CD4-positive, alpha-beta T cell (primary cell): ENCODE measurements at regions not wholly inside any gene's neighbourhood (a gene's known extent, or its start where the extent isn't known, plus 50 kb on each side); places are given as distances from the start of the nearest gene placed in this dataset.

Experiments
- ATAC-seq: fragments of 200-7000 bp; cut with Tn5 transposase; one replicate; pipeline ENCODE4 v1.10.0; 2022; ENCODE audit warnings: mild to moderate bottlenecking; ENCODE audit not compliant: poor library complexity
- CTCF ChIA-PET: fragments of 350-600 bp; sonication (Branson Sonifier 250); formaldehyde crosslinking; loops from one replicate; lab custom pipeline; 2021; ENCODE audit warnings: antibody characterized with exemption, inconsistent platforms; lab: Charles Lee
- POLR2A ChIA-PET: fragments of 350-600 bp; sonication (Branson Sonifier 250); formaldehyde crosslinking; loops from one replicate; lab custom pipeline; 2021; ENCODE audit warnings: antibody characterized with exemption, inconsistent platforms; lab: Charles Lee
- DNase-seq, 14 experiments: peaks; one replicate each; pipeline ENCODE4 v3.0.0-alpha.2; 2013 to 2020; ENCODE audit warnings: mixed read lengths in 2 of 14
- H3K27ac ChIP-seq, 2 donors: one replicate each; pipeline versions ENCODE4 v1.5.1 to v1.7.0; 2013; ENCODE audit warnings: low read length in 2 of 2, low read depth in 1 of 2, mild to moderate bottlenecking in 1 of 2
- H3K27me3 ChIP-seq, 2 experiments: 1 replicate in 1 of 2; 2 replicates in 1 of 2; pipeline versions ENCODE4 v1.6.1 to v1.7.0; 2013; ENCODE audit warnings: low read length in 2 of 2, control low read depth in 1 of 2, mild to moderate bottlenecking in 1 of 2, moderate library complexity in 1 of 2; ENCODE audit not compliant: insufficient read depth in 2 of 2, control insufficient read depth in 1 of 2
- H3K36me3 ChIP-seq: one replicate; pipeline ENCODE4 v1.6.1; 2013; ENCODE audit warnings: low read length, control low read depth; ENCODE audit not compliant: insufficient read depth
- H3K4me1 ChIP-seq: one replicate; pipeline ENCODE4 v1.6.1; 2013; ENCODE audit warnings: low read length, control low read depth; ENCODE audit not compliant: insufficient read depth
- H3K4me3 ChIP-seq: one replicate; pipeline ENCODE4 v1.5.1; 2013; ENCODE audit warnings: mild to moderate bottlenecking, low read length, moderate library complexity
- H3K9me3 ChIP-seq, 2 experiments: 1 replicate in 1 of 2; 2 replicates in 1 of 2; pipeline versions ENCODE4 v1.6.1 to v1.7.0; 2013; ENCODE audit warnings: low read length in 2 of 2, mild to moderate bottlenecking in 2 of 2, control low read depth in 1 of 2, moderate library complexity in 1 of 2; ENCODE audit not compliant: control insufficient read depth in 1 of 2, insufficient read depth in 1 of 2
- H3K27ac Mint-ChIP-seq: one replicate; pipeline ENCODE4 v1.8.0; 2020; ENCODE audit warnings: mixed read lengths
- H3K27me3 Mint-ChIP-seq: one replicate; pipeline ENCODE4 v1.8.0; 2021; ENCODE audit warnings: mixed read lengths
- H3K36me3 Mint-ChIP-seq: one replicate; pipeline ENCODE4 v1.8.0; 2021; ENCODE audit warnings: low read depth, mixed read lengths
- H3K4me1 Mint-ChIP-seq: one replicate; pipeline ENCODE4 v1.8.0; 2021; ENCODE audit warnings: low read depth, mixed read lengths
- H3K4me3 Mint-ChIP-seq: one replicate; pipeline ENCODE4 v1.8.0; 2020; ENCODE audit warnings: mild to moderate bottlenecking, mixed read lengths
- H3K9me3 Mint-ChIP-seq: one replicate; pipeline ENCODE4 v1.8.0; 2020; ENCODE audit warnings: mixed read lengths
- CTCF ChIP-seq: fragments of 200-600 bp; IDR thresholded peaks from one replicate; pipeline ENCODE4 v1.8.0; 2022; ENCODE audit warnings: antibody characterized with exemption, mild to moderate bottlenecking
- intact Hi-C, 2 experiments: fragments of 100-400 bp; cut with DNase I in 1 of 2; cut with micrococcal nuclease in 1 of 2; formaldehyde crosslinking; loops; one replicate each; pipeline versions ENCODE4 v1.15.1 to v1.9.0; 2023 to 2025; cut with DNase I, micrococcal nuclease

GRCh38 chr10:130362308-130362761 lies 226.1 kb downstream of the GLRX3 start:
- CTCF ChIA-PET = no interaction called here
- DNase-seq (no peak), ATAC-seq (no peak)
- no peak overlapping the region for H3K4me3 Mint-ChIP-seq
- Histone ChIP-seq H3K36me3 (no peaks in the 10 kb centered on the region), H3K9me3 (peaks cover 0 to 40% of the 10 kb centered on the region in 2 experiments), H3K4me1 (no peaks in the 10 kb centered on the region), H3K27me3 (no peaks in the 10 kb centered on the region), H3K4me3 (no peak overlapping the region), H3K27ac (no peak overlapping the region)
- no peaks in the 10 kb centered on the region for H3K36me3 Mint-ChIP-seq
- no peak overlapping the region for H3K27ac Mint-ChIP-seq
- TF ChIP-seq CTCF = no peak
- no peaks in the 10 kb centered on the region for H3K9me3 Mint-ChIP-seq
- POLR2A ChIA-PET = no interaction called here
- no peaks in the 10 kb centered on the region for H3K27me3 Mint-ChIP-seq
- intact Hi-C loops = no loop called here
- H3K4me1 Mint-ChIP-seq = no peaks in the 10 kb centered on the region

GRCh38 chr10:130363051-130363450 lies 226.9 kb downstream of the GLRX3 start:
- Mint-ChIP-seq H3K27ac (no peak overlapping the region), H3K4me3 (no peak overlapping the region)
- no peak for ATAC-seq

GRCh38 chr10:130363899-130364445 lies 227.8 kb downstream of the GLRX3 start:
- no peak for DNase-seq
- no peak for TF ChIP-seq CTCF
- CTCF ChIA-PET = no interaction called here
- Histone ChIP-seq H3K36me3 (no peaks in the 10 kb centered on the region), H3K27ac (no peak overlapping the region), H3K4me3 (no peak overlapping the region), H3K27me3 (peaks cover 0 to 2% of the 10 kb centered on the region in 2 experiments), H3K9me3 (peaks cover 0 to 31% of the 10 kb centered on the region in 2 experiments), H3K4me1 (no peaks in the 10 kb centered on the region)
- POLR2A ChIA-PET = no interaction called here
- intact Hi-C loops = no loop called here
- Mint-ChIP-seq H3K4me1 (no peaks in the 10 kb centered on the region), H3K27me3 (peaks cover 4% of the 10 kb centered on the region), H3K9me3 (no peaks in the 10 kb centered on the region), H3K27ac (no peak overlapping the region), H3K36me3 (no peaks in the 10 kb centered on the region), H3K4me3 (no peak overlapping the region)
- no peak for ATAC-seq

More at GRCh38 chr10:130363051-130363450, 226.9 kb downstream of the GLRX3 start:
- CTCF ChIA-PET = no interaction called here
- POLR2A ChIA-PET = no interaction called here
- no peaks in the 10 kb centered on the region for H3K36me3 ChIP-seq
- no peaks in the 10 kb centered on the region for H3K4me1 ChIP-seq
- Mint-ChIP-seq H3K4me1 (no peaks in the 10 kb centered on the region), H3K9me3 (no peaks in the 10 kb centered on the region), H3K36me3 (no peaks in the 10 kb centered on the region), H3K27me3 (no peaks in the 10 kb centered on the region)
- H3K9me3 ChIP-seq = peaks cover 0 to 36% of the 10 kb centered on the region in 2 experiments
- H3K4me3 ChIP-seq = no peak overlapping the region
- DNase-seq = no peak
- H3K27me3 ChIP-seq = peaks cover 0 to 2% of the 10 kb centered on the region in 2 experiments
- H3K27ac ChIP-seq = no peak overlapping the region
- no peak for TF ChIP-seq CTCF
- intact Hi-C loops = no loop called here
